ENCODE measurements at regions not wholly inside any gene's neighbourhood (a gene's known extent, or its start where the extent isn't known, plus 50 kb on each side); places are given as distances from the start of the nearest gene placed in this dataset.

DNA sequence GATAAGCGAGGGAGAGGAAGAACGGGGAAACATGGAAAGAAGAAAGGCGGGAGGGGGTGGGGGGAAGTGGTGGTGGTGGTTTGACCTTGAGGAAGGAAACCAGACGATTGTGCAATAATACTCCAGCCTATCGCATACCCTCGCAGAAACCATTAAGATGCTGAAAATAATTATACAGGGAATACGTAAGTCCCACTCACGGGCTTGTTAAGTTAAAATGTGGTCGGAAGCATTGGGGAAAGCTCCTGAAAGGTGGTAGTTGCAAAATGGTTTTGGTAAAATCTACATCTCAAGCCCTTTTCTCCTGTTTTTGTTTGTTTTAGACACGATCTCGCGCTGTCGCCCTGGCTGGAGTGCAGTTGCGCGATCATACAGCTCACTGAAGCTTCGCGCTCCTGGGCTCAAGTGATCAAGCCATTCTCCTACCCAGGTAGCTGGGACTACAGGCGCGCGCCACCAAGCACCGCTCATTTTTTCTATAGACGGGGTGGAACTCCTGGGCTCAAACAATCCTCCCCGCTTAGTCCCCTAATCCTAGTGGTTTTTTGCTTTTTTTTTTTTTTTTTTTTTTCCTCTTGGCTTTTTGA, 128.9 kb upstream of the ZNF184 start:
- TF ChIP-seq POLR2A (IDR thresholded peaks at IDR 0.05; ENCODE audit: low read length) = no peak
- TF ChIP-seq CEBPB (IDR thresholded peaks at IDR 0.05) = peak; percentile 92 to 94
- TF ChIP-seq, protein P1, sequence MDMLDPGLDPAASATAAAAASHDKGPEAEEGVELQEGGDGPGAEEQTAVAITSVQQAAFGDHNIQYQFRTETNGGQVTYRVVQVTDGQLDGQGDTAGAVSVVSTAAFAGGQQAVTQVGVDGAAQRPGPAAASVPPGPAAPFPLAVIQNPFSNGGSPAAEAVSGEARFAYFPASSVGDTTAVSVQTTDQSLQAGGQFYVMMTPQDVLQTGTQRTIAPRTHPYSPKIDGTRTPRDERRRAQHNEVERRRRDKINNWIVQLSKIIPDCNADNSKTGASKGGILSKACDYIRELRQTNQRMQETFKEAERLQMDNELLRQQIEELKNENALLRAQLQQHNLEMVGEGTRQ (IDR thresholded peaks at IDR 0.05) = no peak
- TF ChIP-seq, protein P2, sequence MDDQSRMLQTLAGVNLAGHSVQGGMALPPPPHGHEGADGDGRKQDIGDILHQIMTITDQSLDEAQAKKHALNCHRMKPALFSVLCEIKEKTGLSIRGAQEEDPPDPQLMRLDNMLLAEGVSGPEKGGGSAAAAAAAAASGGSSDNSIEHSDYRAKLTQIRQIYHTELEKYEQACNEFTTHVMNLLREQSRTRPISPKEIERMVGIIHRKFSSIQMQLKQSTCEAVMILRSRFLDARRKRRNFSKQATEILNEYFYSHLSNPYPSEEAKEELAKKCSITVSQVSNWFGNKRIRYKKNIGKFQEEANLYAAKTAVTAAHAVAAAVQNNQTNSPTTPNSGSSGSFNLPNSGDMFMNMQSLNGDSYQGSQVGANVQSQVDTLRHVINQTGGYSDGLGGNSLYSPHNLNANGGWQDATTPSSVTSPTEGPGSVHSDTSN (IDR thresholded peaks at IDR 0.05) = no peak
- no peak for TF ChIP-seq ZC3H11A (IDR thresholded peaks at IDR 0.05)
- TF ChIP-seq, protein P3, sequence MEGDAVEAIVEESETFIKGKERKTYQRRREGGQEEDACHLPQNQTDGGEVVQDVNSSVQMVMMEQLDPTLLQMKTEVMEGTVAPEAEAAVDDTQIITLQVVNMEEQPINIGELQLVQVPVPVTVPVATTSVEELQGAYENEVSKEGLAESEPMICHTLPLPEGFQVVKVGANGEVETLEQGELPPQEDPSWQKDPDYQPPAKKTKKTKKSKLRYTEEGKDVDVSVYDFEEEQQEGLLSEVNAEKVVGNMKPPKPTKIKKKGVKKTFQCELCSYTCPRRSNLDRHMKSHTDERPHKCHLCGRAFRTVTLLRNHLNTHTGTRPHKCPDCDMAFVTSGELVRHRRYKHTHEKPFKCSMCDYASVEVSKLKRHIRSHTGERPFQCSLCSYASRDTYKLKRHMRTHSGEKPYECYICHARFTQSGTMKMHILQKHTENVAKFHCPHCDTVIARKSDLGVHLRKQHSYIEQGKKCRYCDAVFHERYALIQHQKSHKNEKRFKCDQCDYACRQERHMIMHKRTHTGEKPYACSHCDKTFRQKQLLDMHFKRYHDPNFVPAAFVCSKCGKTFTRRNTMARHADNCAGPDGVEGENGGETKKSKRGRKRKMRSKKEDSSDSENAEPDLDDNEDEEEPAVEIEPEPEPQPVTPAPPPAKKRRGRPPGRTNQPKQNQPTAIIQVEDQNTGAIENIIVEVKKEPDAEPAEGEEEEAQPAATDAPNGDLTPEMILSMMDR (IDR thresholded peaks at IDR 0.05) = no peak
- no peak for TF ChIP-seq RCOR1 (IDR thresholded peaks at IDR 0.05; ENCODE audit: low read depth, low read length)
